Smooth muscle cell (in vitro differentiated cells): ENCODE measurements at regions not wholly inside any gene's neighbourhood (a gene's known extent, or its start where the extent isn't known, plus 50 kb on each side); places are given as distances from the start of the nearest gene placed in this dataset.

Source experiments
- DNase-seq: peaks from one replicate; lab custom pipeline; 2025; ENCODE audit not compliant: unreplicated experiment; lab: John Stamatoyannopoulos, UW
- H2AFZ ChIP-seq: fragments of 200-600 bp; sonication (generic); 2 replicates; pipeline ENCODE4 v1.6.0; 2016; ENCODE audit warnings: antibody characterized with exemption, low read depth, mild to moderate bottlenecking
- H3F3A ChIP-seq: fragments of 200-600 bp; sonication (generic); 2 replicates; pipeline ENCODE4 v1.6.0; 2017; ENCODE audit warnings: antibody characterized with exemption, low read depth
- H3K27ac ChIP-seq: fragments of 200-600 bp; sonication (generic); 2 replicates; pipeline ENCODE4 v1.5.1; 2016; ENCODE audit warnings: low read depth, mild to moderate bottlenecking
- H3K27me3 ChIP-seq: fragments of 200-600 bp; sonication (generic); 2 replicates; pipeline ENCODE4 v1.6.1; 2016; ENCODE audit warnings: low read depth, mild to moderate bottlenecking
- H3K36me3 ChIP-seq: fragments of 200-600 bp; sonication (generic); 2 replicates; pipeline ENCODE4 v1.5.1; 2016; ENCODE audit warnings: low read depth
- H3K4me1 ChIP-seq: fragments of 200-600 bp; sonication (generic); 2 replicates; pipeline ENCODE4 v1.5.1; 2016; ENCODE audit warnings: low read depth
- H3K4me2 ChIP-seq: fragments of 200-600 bp; sonication (generic); 2 replicates; pipeline ENCODE4 v1.6.0; 2016; ENCODE audit warnings: mild to moderate bottlenecking
- H3K4me3 ChIP-seq: fragments of 200-600 bp; sonication (generic); 2 replicates; pipeline ENCODE4 v1.5.1; 2016; ENCODE audit warnings: mild to moderate bottlenecking
- H3K79me2 ChIP-seq: fragments of 200-600 bp; sonication (generic); 2 replicates; pipeline ENCODE4 v1.6.0; 2016; ENCODE audit warnings: low read depth, mild to moderate bottlenecking
- H3K9ac ChIP-seq: fragments of 200-600 bp; sonication (generic); 2 replicates; pipeline ENCODE4 v1.6.0; 2016; ENCODE audit warnings: low read depth
- H3K9me3 ChIP-seq: fragments of 200-600 bp; sonication (generic); replicated peaks from 2 replicates; pipeline ENCODE4 v1.5.1; 2016; ENCODE audit warnings: low read depth
- H4K20me1 ChIP-seq: fragments of 200-600 bp; sonication (generic); 2 replicates; pipeline ENCODE4 v1.6.0; 2016; ENCODE audit warnings: low read depth
- CTCF ChIP-seq: fragments of 200-600 bp; sonication (generic); IDR thresholded peaks from 2 replicates; pipeline ENCODE4 v1.5.1; 2017; ENCODE audit warnings: borderline replicate concordance, mild to moderate bottlenecking, antibody characterized with exemption; ENCODE audit not compliant: insufficient read depth, poor library complexity, severe bottlenecking
- WGBS: methylation state at CpG from one replicate; pipeline ENCODE4 v1.1.7; 2016; ENCODE audit warnings: low lambda C conversion rate; 5-methylcytosine and 5-hydroxymethylcytosine counted together

GRCh38 chr6:99064834-99065233, 117.1 kb upstream of the FBXL4 start:
- H3K79me2 ChIP-seq = no peaks in the 10 kb centered on the region
- WGBS = 59% methylated on average over 2 of the region's 2 CpGs

GRCh38 chr6:99036672-99037071, 88.9 kb upstream of the FBXL4 start:
- WGBS = 66% methylated on average over 6 of the region's 6 CpGs
- Histone ChIP-seq H3K79me2 (no peaks in the 10 kb centered on the region), H4K20me1 (no peaks in the 10 kb centered on the region), H3K36me3 (no peaks in the 10 kb centered on the region), H3F3A (no peaks in the 10 kb centered on the region), H3K4me1 (no peaks in the 10 kb centered on the region), H2AFZ (no peak overlapping the region), H3K9me3 (no peaks in the 10 kb centered on the region), H3K4me2 (no peak overlapping the region), H3K4me3 (no peak overlapping the region), H3K27me3 (peaks cover 3% of the 10 kb centered on the region), H3K27ac (no peak overlapping the region), H3K9ac (no peak overlapping the region)
- no peak for DNase-seq
- no peak for TF ChIP-seq CTCF

More at GRCh38 chr6:99064834-99065233, 117.1 kb upstream of the FBXL4 start:
- Histone ChIP-seq H4K20me1 (no peaks in the 10 kb centered on the region), H3K9me3 (no peaks in the 10 kb centered on the region), H3K27ac (no peak overlapping the region), H3K36me3 (no peaks in the 10 kb centered on the region), H3K4me1 (no peaks in the 10 kb centered on the region), H3K9ac (no peak overlapping the region), H3K4me2 (peak overlapping the region; percentile 20), H2AFZ (no peak overlapping the region), H3K27me3 (no peaks in the 10 kb centered on the region), H3K4me3 (no peak overlapping the region), H3F3A (no peaks in the 10 kb centered on the region)
- no peak for DNase-seq
- TF ChIP-seq CTCF = no peak

- Histone ChIP-seq H3K27me3 (no peaks in the 10 kb centered on the region), H3K9ac (no peak overlapping the region), H3K4me1 (no peaks in the 10 kb centered on the region), H3K36me3 (no peaks in the 10 kb centered on the region), H3K27ac (no peak overlapping the region), H2AFZ (no peak overlapping the region), H3K4me2 (no peak overlapping the region), H3K4me3 (no peak overlapping the region), H3K79me2 (no peaks in the 10 kb centered on the region), H3K9me3 (no peaks in the 10 kb centered on the region), H4K20me1 (no peaks in the 10 kb centered on the region), H3F3A (no peaks in the 10 kb centered on the region)
- 44% methylated on average over 2 of the region's 2 CpGs for WGBS
- DNase-seq = no peak
- TF ChIP-seq CTCF = no peak
These were observed 84.7 kb upstream of the FBXL4 start for GRCh38 chr6:99032396-99032795.

- no peak for TF ChIP-seq CTCF
- Histone ChIP-seq H3K9ac (no peak overlapping the region), H3K4me3 (no peak overlapping the region), H3K9me3 (no peaks in the 10 kb centered on the region), H4K20me1 (no peaks in the 10 kb centered on the region), H3K36me3 (no peaks in the 10 kb centered on the region), H2AFZ (no peak overlapping the region), H3K27me3 (no peaks in the 10 kb centered on the region), H3K4me1 (no peaks in the 10 kb centered on the region), H3K79me2 (no peaks in the 10 kb centered on the region), H3F3A (no peaks in the 10 kb centered on the region), H3K4me2 (no peak overlapping the region), H3K27ac (no peak overlapping the region)
- no peak for DNase-seq
- 90% methylated on average over 4 of the region's 4 CpGs for WGBS
These were observed 84.2 kb upstream of the FBXL4 start for GRCh38 chr6:99031957-99032356.
